HG03025 (cell line): ENCODE measurements at regions not wholly inside any gene's neighbourhood (a gene's known extent, or its start where the extent isn't known, plus 50 kb on each side); places are given as distances from the start of the nearest gene placed in this dataset.
"Not testable (repeated sequence)": the region's sequence is repeated elsewhere in the genome, so short reads cannot be mapped to it uniquely, and the experiment has no call there.

ENCODE experiments used
- ATAC-seq: cut with Tn5 transposase; IDR thresholded peaks from one replicate; pipeline ENCODE4 v1.9.1; 2021; ENCODE audit warnings: mild to moderate bottlenecking, moderate library complexity; ENCODE audit not compliant: unreplicated experiment, low FRiP score

DNA sequence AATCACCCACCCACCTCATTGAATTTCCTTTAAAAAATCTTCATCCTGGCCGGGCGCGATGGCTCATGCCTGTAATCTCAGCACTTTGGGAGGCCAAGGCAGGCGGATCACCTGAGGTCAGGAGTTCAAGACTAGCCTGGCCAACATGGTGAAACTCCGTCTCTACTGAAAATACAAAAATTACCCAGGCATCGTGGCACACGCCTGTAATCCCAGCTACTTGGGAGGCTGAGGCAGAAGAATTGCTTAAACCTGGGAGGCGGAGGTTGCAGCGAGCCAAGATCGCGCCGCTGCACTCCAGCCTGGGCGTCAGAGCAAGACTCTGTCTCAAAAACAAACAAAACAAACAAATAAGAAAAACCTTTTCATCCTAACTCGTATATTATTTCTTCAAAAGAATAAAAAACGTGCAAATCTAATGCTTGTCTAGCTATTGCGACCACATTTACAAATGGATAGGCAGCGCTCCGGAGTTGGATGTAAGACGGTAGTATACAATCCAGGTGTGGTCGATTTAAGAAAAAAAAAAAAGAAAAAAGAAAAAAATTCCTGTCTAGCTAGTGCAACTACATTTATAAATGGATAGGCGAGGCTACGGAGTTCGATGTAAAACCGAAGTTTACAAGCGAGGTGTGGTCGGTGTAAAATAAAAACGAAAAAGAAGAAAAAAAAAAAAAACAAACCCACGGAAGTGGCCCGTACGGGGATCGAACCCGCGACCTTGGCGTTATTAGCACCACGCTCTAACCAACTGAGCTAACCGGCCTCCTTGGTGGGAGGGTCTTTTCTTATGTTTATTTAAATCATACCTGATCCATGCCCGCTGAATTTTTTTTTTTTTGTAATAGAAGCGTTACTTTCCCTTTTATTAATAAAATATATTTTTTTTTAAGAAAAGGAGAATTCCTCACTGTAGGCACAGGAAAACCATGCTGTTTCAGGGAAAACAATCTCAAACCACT lies 70.7 kb upstream of the PRSS16 start:
- ATAC-seq = no peak

GRCh38 chr6:27177485-27178406 lies 69.8 kb upstream of the PRSS16 start:
- ATAC-seq = peak; percentile 57

- ATAC-seq = no peak
These were observed 69.1 kb upstream of the PRSS16 start for GRCh38 chr6:27178407-27178730.

DNA sequence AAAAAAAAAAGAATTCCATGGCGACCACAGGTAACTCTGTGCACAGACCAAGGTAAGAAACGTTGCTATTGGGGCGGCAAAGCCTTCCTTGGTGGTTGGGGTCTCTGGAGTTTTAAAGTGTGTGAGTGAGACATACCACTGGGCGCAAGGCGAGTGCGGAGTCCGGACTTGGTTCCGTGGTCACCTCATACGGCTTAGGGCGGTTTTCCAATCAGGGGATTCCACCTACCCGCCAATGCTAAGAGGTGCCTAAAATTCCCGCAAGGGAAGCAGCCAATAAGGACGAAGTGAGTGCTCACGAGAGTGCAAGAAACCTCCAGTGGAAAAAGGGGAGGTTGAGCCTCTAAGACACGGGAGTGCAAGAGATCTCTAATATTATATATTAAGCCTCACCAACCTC lies 68.6 kb upstream of the PRSS16 start:
- no peak for ATAC-seq

DNA sequence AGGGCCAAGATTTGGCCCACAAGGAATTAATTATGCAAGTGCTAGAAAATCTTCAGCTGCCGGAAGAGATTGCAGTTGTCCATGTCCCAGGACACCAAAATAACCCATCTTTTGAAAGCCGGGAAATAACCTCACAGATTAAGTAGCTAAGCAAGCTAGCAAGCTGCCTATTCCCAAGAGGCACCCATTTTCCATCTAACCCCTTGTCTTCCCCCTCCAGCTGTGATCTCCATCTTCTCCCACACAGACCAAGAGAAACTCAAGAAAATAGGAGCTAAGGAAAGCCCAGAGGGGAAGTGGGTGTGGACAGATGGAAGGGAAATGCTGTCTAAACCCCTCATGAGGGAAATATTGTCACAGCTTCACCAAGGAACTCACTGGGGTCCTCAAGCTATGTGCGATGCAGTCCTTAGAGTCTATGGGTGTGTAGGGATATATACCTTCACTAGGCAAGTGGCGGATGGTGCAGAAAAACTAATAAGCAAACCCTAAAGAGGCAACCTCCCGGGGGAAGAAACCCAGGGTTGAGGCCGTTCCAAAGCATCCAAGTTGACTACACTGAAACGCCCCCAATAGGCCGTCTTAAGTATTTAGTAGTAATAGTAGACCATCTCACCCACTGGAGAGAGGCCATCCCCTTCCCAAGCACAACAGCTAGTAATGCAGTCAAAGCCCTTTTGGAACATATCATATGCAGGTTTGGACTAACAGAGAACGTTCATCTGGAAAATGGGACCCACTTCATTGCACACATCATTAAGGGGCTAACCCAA lies 64.3 kb upstream of the PRSS16 start:
- ATAC-seq = no peak

DNA sequence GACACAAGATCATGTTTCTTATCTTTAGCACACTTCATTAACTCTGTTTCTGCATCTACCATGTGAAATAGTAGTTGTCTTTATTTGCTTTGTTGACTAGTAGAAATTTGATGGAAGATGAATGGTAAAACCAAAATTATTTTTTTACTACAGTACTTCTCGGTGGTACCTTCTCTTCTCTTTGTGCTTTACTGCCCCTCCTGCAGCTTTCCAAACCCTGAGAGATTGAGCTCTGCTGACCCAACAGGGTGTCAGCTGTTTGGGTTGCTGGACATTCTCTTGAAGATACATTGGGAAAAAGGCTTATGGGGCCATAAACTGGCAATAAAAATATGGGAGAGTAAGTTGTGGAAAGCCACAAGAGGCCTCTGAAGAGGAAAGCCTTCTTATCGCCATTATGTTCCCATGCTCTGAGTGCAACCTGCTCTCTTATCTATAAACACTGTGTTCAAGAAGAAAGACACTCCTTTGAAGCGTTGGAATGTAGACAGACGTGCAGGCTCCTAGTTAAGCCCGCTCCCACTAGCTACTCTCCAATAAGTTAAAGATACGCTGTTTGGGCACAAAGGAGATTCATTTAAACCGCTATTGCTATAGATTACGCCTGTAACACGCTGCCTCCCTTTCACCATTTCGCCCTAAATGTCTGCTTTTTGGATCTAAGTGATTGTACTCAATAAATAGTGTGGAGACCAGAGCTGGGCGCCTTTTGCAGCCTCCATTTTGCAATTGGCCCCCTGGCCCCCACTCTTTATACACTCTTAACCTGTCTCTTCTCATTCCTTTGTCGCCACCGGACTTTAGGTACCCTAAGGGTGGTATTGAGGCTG lies 60.1 kb upstream of the PRSS16 start:
- no peak for ATAC-seq

DNA sequence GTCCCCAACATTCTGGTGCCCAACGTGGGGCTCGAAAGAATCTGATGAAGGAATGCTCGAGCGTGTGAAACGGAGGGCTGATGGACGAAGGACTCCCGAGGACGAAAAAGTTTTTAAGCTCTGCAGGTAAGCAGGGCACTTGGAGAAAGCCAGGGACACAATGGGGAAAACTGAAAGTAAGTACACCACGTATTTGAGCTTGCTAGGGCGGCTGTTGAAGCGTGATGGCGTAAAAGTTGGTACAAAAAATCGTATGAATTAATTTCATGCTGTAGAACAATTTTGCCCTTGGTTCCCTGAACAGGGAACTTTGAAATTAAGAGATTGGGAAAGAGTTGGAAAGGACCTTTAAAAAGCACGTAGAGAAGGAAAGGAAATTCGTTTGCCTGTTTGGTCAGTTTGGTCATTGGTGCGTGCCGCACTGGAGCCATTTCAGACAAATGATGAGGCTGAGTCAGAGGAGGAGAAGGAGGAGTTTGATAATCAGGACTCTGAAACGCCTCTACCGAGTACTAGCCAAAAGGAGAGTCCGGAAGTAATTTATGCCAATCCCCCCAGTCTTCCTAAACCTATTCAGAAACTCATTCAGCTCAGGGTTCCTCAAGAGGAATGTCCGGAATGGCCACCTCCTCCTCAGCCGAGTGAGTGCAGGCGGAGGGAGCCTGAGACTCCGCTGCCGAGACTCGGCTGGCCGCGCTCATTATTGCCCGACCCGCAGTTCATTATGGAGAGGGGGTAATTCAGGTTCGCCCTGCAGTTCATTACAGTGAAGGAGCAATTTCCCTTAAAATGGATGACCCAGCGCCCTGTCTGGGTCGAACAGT lies 59.2 kb upstream of the PRSS16 start:
- peak; percentile 70 for ATAC-seq

DNA sequence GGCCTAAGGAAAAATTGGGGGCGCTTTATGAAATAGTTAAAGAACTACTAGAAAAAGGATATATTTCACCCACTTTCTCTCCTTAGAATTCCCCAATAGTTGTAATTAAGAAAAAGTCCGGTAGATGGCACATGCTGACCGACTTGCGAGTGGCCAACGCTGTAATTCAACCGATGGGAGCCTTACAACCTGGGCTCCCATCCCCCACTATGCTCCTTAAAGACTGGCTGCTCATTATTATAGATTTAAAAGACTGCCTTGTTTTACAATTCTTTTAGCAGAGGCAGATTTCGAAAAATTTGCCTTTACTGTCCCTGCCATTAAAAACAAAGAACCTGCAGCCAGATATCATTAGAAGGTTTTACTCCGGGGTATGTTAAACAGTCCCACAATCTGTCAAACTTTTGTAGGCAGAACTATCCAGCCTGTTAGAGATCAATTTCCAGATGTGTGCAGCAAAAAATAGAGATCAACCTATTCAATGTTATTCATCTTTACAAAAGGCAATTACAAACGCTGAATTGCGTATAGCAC lies 58.5 kb upstream of the PRSS16 start:
- peak; percentile 85 for ATAC-seq

DNA sequence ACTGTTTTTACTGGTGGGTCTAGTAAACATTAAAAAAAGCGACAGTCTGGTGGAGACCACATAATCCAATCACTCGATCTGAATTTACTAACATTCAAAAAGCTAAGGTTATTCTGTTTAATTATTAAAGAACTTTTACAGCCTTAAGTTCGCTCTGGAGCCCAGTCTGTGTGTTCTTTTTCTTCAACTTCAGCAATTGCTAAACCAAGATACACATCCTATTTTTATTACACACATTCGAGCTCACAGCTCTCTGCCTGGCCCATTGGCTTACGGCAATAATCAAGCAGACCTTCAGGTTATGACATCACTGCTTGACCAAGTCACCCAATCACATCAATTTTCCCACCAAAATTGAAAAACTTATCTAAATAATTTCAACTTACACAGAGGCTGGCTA lies 57.4 kb upstream of the PRSS16 start:
- ATAC-seq = no peak

DNA sequence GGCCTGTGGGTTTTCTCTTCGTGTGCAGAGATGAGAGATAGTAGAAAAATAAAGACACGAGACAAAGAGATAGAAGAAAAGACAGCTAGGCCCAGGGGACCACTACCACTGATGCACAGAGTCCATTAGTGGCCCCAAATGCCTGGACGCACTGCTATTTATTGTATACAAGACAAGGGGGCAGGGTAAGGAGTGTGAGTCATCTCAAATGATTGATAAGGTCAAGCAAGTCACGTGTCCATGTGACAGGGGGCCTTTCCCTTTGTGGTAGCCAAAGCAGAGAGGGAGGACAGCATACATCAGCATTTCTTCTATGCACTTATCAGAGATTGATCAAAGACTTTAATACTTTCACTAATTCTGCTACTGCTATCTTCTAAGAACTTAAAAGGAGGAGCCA lies 53.0 kb upstream of the PRSS16 start:
- ATAC-seq = not testable (repeated sequence)

GRCh38 chr6:27195547-27195946 lies 52.0 kb upstream of the PRSS16 start:
- ATAC-seq = not testable (repeated sequence)
